Neutrophil (primary cell): ENCODE measurements at regions not wholly inside any gene's neighbourhood (a gene's known extent, or its start where the extent isn't known, plus 50 kb on each side); places are given as distances from the start of the nearest gene placed in this dataset.

Experiments
- H3K27ac ChIP-seq: fragments of 200-600 bp; sonication (generic); 2 replicates; pipeline ENCODE4 v1.5.1; 2016; ENCODE audit warnings: mild to moderate bottlenecking, moderate library complexity
- H3K27me3 ChIP-seq: fragments of 200-600 bp; sonication (generic); 2 replicates; pipeline ENCODE4 v1.6.0; 2016; ENCODE audit warnings: mild to moderate bottlenecking
- H3K36me3 ChIP-seq: fragments of 200-600 bp; sonication (generic); 2 replicates; pipeline ENCODE4 v1.5.1; 2017
- H3K4me1 ChIP-seq, 2 experiments: fragments of 200-600 bp in 1 of 2; sonication (generic) in 1 of 2; 1 replicate in 1 of 2; 2 replicates in 1 of 2; pipeline versions ENCODE4 v1.5.1 to v1.6.1; 2013 to 2016; ENCODE audit warnings: low read depth in 1 of 2, low read length in 1 of 2, mild to moderate bottlenecking in 1 of 2, moderate library complexity in 1 of 2; ENCODE audit not compliant: control insufficient read depth in 1 of 2, insufficient read depth in 1 of 2
- H3K4me3 ChIP-seq, 2 experiments: fragments of 200-600 bp in 1 of 2; sonication (generic) in 1 of 2; 1 replicate in 1 of 2; 2 replicates in 1 of 2; pipeline ENCODE4 v1.5.1; 2013 to 2016; ENCODE audit warnings: low read depth in 1 of 2, low read length in 1 of 2, mild to moderate bottlenecking in 1 of 2, moderate library complexity in 1 of 2
- H3K9me3 ChIP-seq: fragments of 200-600 bp; sonication (generic); 2 replicates; pipeline ENCODE4 v1.5.1; 2016
- CTCF ChIP-seq: fragments of 200-600 bp; sonication (generic); IDR thresholded peaks from 2 replicates; pipeline ENCODE4 v1.5.1; 2016; ENCODE audit warnings: antibody characterized with exemption

- TF ChIP-seq CTCF: no peak
- Histone ChIP-seq H3K4me1 (peaks cover 0 to 4% of the 10 kb centered on the region in 2 experiments), H3K4me3 (no peak overlapping the region), H3K9me3 (no peaks in the 10 kb centered on the region), H3K36me3 (no peaks in the 10 kb centered on the region), H3K27ac (no peak overlapping the region), H3K27me3 (no peaks in the 10 kb centered on the region)
Measured at GRCh38 chr3:59570806-59571205, 521.0 kb upstream of the CFAP20DC start.

GRCh38 chr3:59567661-59568060 lies 517.8 kb upstream of the CFAP20DC start:
- no peak overlapping the region for H3K4me3 ChIP-seq
- no peaks in the 10 kb centered on the region for H3K9me3 ChIP-seq
- no peak for TF ChIP-seq CTCF
- no peaks in the 10 kb centered on the region for H3K36me3 ChIP-seq
- H3K27ac ChIP-seq: no peak overlapping the region
- H3K4me1 ChIP-seq: no peaks in the 10 kb centered on the region
- H3K27me3 ChIP-seq: no peaks in the 10 kb centered on the region

GRCh38 chr3:59566481-59566975 lies 516.7 kb upstream of the CFAP20DC start:
- Histone ChIP-seq H3K27ac (no peak overlapping the region), H3K4me1 (no peaks in the 10 kb centered on the region), H3K9me3 (no peaks in the 10 kb centered on the region), H3K4me3 (no peak overlapping the region), H3K36me3 (no peaks in the 10 kb centered on the region), H3K27me3 (no peaks in the 10 kb centered on the region)
- no peak for TF ChIP-seq CTCF

GRCh38 chr3:59565125-59565524 lies 515.3 kb upstream of the CFAP20DC start:
- Histone ChIP-seq H3K27ac (no peak overlapping the region), H3K4me1 (no peaks in the 10 kb centered on the region), H3K27me3 (no peaks in the 10 kb centered on the region), H3K4me3 (no peak overlapping the region), H3K9me3 (no peaks in the 10 kb centered on the region), H3K36me3 (no peaks in the 10 kb centered on the region)
- TF ChIP-seq CTCF: no peak

GRCh38 chr3:59563966-59564365 lies 514.1 kb upstream of the CFAP20DC start:
- H3K27me3 ChIP-seq: no peaks in the 10 kb centered on the region
- TF ChIP-seq CTCF: no peak
- H3K27ac ChIP-seq: no peak overlapping the region
- no peaks in the 10 kb centered on the region for H3K4me1 ChIP-seq
- no peaks in the 10 kb centered on the region for H3K36me3 ChIP-seq
- no peak overlapping the region for H3K4me3 ChIP-seq
- no peaks in the 10 kb centered on the region for H3K9me3 ChIP-seq
